EH (cell line): ENCODE measurements at regions not wholly inside any gene's neighbourhood (a gene's known extent, or its start where the extent isn't known, plus 50 kb on each side); places are given as distances from the start of the nearest gene placed in this dataset.

ENCODE experiments used
- DNase-seq: peaks from one replicate; pipeline ENCODE4 v3.0.0-alpha.2; 2015; ENCODE audit warnings: low read depth

DNA sequence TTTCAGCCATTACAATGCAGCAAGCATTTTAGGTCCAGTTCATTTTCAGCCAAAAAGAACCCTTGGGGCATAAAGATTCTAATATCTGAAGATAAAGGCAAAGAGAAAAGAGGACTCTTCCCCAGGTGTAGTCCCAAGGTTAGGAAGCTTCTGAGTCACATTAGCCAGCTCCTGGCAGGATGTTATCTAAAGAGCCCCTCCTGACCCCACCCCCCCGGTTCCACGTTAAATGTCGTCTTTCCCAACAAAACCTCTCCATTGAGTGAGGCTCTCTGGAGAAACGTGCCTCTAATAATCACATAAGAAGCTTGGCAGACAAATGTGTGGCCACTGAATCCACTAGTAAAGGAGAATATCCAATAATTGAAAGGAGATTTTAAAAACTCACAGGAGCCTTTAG lies 267.7 kb downstream of the GALC start:
- DNase-seq = no peak

DNA sequence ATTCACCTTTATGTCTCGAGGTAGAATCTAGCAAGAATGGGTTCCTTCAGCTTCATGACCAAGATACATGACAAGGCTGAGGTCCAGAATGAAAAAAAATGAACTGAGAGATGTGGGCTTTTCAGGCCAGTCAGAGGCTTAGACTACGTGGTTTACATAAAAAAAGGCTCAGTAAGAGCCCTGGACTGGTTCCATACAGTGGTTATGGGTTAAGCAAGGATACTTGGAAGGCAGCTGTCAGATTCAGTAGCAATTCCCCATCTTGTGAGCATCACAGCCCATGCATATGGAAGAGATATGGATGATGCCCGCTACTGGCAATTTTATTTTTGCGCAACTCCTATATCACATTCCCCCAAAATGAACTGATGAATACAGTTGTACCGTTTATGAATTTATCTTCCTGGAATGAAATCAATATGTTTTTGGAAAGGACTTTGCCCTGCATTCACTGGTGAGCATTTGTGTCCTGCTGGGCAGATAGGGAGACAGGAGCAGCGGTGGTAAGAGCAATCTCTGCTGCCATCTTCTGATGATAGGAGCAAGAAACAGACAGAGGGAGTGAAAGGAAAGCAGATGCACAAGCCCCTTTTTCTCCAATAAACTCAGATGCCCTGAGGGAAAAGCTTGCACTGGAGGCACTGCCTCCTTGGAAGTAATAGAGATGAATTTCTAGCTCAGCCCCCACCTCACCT lies 280.4 kb downstream of the GALC start:
- no peak for DNase-seq

DNA sequence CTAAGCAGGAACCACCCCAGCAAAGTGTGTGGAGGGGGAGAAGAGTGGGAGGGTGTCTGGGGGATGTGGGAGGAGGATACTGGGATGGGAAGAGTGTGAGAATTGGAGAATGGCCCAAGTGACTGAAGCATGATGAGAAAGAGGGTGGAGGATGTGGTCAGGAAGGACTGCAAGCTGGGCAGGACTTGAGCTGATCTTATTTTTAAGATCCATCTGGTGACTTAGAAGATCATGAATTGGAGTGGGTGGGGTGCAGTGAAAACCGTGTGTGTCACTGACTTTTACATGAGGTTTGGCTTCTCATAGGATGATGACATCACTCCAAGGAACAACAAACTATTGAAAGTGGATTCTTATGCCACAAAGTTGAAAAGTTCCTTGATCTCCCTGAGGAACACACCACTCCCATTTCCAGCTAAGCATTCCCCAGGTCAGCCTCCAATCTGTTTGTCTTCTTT lies 287.5 kb downstream of the GALC start:
- no peak for DNase-seq

DNA sequence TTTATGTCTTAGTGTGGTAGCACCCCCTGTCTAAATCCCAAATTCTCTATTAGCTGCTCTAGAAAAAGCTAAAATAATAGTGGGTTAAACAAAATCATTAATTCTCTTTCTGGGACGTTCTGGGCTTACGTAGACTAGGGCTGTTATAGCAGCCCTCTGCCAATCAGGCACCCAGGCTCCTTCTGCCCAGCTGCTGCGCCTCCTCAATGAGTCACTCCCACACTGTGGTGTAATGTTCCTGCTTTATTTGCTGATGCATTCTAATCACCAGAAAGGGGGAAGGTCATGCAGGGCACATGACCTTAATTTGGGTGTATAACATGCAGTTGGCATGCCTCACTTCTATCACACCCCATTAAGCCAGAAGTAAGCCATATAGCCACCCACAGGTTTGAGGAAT lies 294.5 kb downstream of the GALC start:
- no peak for DNase-seq

DNA sequence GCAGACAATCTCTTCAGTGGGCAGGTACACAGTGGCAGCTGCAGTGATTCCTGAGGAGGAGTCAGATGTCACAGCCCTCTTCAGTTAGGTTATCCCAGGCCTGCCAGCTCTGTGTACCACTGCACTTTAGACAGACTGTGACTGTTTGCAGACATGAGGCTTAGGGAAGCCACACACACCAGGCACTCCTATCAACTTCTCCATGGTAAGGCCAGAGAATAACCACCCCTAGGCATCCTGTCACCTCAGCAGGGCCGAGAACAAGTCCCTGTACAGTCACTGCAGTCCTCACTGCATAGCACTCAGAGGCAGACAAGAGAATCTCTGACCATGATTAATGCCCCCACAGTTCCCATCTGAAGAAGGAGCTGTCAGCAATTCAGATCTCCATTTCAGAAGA lies 296.5 kb downstream of the GALC start:
- DNase-seq = no peak

DNA sequence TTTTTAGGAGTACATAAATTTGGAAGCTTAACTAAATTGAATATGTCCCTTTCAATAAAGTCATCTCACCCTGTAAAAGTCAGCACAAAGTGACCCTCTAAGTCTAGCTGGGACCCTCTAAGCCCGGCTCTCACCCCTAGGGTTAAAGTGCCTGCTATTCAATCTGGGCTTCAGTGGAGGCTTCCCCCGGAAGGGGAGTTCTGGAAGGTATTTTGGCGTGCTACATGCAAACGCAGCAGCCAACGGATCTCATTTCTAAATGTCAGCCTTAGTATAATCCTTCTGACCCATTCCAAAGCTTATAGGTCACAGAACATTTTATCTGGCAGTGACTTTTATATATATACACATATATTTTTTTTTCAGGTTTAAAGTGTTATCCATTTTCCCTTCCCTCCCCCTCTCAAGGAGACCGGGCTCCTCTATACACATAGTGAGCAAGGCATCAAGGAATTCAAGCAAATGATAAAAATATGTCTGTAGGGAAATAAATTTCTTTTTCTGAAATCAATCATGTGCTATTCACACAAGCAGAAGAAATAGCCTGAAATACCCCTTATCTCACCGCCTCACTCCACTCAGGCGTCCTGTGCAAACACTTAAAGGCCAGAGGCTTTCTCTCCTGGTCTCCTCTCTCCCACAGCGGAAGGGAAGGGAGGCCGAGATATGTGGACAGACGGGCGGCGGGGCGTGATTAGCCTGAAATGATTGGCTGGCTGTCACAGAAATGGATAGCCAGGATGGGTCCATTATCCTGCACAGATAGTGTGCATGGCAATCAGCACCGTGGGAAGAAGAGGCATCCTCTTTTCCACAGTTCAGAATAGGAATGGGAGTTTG lies 301.7 kb downstream of the GALC start:
- no peak for DNase-seq

DNA sequence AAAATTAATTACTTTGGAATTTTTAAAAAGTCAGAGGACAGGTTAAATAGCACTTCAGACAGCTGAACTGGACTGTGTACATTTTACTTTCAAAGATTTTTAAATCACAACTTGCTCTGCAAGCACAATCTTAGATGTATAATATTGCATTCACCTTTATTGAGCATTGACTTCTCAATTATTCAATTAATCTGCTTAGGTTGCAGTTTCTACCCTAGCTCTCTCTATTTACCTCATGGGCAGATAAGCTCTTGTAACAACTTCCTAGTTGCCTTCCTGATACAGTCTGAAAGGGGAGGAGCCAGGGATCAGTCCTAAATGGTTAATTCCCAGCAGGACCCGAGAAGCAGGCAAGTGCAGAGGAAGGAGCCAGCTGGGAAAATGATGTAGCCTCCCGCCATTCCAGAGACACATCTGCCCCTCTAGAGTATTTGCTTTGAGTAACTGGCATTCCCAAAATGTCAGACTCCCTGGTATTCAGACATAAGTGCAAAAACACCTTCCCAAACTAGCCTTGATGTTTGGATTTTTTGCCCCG lies 302.8 kb downstream of the GALC start:
- no peak for DNase-seq

DNA sequence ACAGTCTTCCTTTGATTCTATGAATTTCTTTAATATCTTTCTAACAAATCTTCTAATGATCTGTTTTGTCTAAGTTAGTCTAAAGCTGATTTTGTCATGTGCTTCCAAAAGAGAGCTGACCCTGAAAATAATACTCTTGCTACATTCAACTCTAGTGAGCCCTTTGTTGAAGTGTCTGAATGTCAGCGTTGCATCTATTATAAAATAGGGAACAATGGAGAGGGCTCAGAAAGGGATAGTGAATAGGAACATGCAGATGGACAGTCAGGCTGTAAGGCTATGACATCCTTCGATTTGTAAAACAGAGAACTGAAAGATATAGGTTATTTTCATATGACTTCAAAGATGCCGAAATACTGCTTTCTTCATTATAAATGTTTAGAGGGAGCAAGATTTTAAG lies 304.5 kb downstream of the GALC start:
- DNase-seq = no peak

DNA sequence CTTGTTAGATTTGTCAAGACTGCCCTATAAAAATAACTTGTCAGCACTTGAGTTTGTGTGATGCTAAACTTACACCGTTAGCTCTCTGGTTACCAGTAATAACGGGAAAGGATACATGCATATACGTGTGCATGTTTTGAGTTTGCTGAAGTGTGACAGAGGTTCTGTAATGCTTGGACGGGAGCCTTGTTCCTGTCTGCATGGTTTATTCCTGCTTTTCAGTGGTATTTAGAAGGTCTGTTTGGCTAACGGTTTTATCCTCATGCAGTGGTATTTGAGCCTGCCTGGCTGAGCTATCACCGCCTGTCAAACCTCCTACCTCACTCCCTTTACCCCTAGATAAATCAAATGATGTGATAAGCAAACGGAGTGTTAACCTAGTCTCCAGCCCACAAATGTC lies 305.6 kb downstream of the GALC start:
- no peak for DNase-seq

DNA sequence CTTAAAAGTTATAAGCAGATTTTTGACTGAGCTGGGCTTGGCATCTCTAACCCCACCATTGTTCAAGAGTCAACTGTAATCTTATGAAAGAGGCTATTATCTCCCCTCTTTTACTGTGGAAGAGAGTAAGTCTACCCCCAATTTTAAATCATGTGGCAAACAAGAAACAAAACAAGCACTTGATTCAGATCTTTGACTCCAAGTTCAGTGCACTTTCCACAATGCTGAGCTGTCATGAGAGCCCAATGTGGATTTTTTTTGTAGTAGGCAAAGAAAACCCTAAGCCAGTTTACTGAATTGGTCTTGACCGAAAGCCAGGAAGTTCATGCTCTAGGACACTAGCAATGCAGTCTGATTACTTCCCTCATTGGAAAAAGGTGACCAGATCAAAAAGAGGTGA lies 306.2 kb downstream of the GALC start:
- DNase-seq = no peak

DNA sequence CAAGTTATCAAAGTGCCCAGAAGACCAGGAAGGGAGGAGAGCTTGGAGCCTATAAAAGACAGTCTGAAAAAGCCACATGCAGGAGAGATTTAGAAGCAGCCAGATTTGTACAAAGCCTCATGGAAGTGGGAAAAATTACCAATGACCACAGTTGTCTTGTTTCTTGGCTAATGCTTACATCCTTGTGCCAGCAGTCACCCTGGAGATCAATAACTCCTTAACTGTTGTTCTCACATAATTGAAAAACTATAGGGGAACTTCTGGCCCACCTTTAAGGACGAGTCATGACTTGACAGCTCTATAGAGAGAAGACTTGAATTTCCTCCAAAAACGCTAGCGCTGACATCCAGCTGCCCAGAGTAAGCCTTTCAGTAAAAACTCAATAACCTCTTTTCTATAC lies 313.1 kb downstream of the GALC start:
- DNase-seq = no peak

DNA sequence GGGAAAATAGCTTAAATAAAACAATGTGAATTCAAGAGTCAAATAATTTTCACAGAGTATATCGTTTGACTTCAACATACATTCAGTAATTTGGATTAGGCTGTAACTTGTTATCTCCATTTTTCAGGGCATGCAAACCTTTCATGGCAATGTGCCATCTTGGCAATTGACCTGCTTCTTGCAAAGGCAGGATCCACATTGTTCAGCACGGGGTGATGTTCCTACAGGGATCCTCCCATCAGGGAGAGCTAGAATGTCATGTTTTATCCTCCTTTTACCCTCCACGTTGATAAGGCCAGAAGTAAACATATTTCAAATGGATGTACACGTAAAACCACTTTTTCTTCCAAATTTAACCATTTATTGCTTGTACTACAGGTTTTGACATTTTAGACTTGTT lies 314.4 kb downstream of the GALC start:
- DNase-seq = no peak

DNA sequence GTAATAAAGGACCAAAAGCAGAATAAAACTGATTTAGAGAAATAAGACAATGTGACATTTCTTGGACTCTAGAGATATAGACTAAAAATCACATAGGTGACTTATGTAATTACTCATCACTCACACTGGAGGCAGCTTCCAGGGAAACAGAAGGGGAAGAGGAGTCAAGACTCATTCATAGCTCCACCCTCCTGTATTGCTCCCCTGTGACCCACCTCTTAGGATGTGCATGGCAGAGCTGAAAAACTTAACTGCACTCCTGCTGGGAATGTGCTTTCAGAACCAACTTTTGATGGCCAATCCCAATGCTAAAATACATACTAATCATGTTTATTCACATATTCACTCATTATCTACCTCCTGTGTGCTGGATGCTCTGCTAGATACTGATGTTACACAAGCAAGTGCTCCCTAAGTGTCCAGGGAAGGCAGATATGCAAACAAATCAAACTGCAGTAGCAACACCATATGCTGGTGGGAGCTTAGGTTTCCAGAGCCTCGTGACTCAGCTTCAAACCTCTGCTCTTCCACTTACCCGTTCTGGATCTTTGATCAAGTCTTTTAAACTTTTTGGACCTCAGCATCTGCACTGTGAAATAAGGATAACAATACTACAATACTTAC lies 316.1 kb downstream of the GALC start:
- DNase-seq = no peak

DNA sequence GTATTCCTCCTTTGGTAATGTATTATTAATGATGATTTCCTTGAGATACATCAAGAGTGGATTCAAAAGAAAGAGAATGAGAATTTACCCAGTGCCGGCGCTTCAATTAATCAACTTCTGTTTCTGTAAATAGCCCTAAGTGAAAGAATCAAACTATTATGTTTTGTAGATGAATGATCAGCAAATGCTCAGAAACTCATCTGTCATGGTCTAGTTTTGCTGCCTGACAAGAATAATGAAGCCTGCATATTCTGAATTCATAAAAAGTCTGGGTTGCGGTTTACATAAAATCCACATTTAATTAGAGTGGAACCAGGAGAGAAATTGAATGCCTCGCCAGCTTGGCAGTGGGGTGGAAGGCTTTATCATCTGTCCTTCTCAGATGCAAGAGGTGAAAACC lies 325.3 kb downstream of the GALC start:
- no peak for DNase-seq

DNA sequence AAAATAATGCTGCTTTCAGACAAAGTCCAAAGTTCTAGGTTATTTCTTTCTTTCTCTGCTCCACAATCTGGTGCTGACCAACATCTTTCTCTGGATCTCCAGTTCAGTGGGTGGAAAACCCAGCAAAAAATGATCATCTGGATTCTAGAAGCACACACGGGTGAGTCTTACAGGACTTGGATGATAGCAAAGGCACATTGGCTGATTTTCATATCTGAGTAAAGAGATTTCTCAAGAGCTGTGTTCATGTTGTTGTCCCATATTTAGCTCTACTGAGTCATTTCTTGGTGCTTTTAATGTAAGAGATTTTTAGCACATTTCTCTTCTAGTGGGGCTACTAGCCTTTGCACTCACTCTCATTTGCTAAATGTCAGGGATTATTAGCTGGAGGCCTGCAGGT lies 336.7 kb downstream of the GALC start:
- no peak for DNase-seq

DNA sequence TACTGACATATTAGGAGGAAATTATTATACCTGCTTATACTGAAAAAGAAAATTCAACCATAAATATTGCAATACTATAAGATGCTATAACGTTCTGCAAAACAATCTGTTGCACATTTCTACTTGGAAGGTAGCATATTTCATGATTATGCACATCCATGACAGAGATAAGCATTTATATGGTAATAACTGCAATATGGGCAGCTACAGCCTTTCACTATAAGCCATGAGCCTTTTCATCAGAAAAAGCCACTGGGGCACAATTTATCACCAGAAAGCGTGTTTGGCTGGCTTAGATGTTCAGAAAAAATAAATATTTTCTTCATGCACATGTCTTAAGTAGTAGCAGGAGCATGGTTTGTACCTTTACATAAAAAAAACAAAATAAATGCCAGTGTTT lies 340.7 kb downstream of the GALC start:
- no peak for DNase-seq

DNA sequence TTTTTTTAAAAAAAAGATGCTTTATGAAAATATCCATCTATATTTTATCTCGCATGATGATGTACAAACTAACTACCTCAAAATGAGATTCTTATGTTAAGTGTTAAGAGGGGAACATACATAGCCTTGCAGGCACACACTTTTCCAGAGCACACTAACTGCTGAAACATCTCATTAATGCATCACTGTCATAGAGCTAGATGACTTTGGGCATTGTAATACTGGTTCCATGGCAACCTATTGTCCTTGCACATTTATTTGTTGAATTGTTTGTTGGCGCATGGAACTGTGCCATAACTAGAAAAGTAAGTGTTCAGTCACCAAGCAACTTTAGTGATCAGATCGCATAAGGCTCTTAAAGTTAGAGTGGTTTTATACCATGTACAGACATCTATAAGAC lies 348.3 kb downstream of the GALC start:
- no peak for DNase-seq

DNA sequence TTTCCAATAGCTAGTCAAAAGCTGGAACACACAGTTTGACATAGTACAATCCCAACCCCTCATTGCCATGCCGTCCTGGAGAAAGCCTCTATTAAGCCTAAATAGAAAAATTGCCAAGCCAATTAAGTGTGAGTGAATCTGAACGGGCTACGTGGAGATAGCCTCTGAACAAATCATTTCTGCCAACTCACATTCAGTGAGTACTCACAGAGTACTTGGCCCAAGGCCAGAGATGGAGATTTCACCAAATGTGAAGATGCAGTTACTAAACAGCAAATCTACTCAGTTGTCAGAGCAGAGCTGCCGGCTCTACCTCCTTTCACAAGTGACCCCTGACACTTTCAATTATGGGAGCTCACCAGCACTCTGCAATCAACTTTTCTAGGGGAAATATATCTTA lies 350.0 kb downstream of the GALC start:
- no peak for DNase-seq

DNA sequence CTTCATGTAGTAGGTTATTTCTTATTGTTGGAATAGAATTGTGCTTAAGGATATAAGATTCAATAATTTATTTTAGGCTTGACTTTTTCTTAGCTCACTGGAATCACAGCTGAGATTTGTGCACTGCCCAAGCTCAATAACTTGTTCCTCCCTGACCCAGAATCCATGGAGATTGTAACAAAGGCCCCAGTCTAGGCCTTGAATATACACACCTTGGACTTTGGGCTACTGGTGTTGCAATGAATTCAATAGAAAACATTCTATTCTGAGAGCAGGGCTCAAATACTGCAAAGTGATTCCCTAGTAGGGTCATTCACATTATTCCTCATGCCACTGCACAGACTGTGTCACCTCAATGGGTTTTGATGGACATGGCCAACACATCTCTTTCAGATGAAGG lies 352.4 kb downstream of the GALC start:
- DNase-seq = no peak

DNA sequence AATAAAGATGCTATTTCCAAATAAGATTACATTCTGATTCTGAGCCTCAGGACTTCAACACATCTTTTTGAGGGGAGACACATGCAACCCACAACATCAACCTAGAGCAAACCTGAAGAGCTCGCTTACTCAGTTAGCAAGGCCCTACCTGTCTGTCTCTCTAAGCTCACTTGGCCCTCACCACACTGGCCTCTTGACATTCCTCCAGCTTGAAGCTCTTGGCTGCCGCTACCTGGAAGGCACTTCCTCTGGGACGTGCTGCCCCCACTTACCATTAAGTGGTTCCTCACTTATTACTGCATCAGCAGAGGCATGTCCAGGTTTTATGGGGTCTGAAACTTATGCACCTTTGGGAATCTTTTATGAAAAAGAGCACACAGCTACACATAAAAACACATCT lies 354.8 kb downstream of the GALC start:
- DNase-seq = no peak

DNA sequence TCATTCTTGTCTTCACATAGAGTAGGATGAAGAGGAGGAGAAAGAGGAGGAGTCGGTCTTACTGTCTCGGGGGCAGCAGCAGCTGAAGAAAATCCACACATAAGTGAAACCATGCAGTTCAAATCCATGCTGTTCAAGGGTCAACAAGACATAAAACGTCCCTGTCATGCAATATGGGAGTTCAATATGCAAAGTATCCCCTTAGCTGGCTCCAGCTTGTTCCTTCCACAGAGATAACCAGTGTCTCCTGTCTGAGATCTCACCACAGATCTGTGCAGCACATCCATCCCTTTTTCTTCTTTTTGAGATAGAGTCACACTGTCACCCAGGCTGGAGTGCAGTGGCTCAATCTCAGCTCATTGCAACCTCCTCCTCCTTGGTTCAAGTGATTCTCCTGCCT lies 357.5 kb downstream of the GALC start:
- no peak for DNase-seq

DNA sequence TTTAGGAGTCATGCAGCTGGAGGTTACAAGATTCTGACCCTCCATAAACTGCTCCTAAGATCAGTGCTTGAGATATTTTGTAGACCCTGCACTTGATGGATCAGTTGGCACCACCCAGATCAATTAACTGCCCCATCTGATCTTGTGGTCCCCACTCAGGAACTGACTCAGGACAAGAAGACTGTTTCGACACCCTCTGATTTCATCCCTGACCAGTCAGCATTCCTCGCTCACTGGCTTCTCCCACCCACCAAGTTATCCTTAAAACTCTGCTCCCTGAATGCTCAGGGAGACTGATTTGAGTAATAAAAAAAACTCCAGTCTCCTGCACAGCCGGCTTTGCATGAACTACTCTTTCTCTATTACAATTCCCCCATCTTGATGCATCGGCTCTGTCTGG lies 360.2 kb downstream of the GALC start:
- no peak for DNase-seq

DNA sequence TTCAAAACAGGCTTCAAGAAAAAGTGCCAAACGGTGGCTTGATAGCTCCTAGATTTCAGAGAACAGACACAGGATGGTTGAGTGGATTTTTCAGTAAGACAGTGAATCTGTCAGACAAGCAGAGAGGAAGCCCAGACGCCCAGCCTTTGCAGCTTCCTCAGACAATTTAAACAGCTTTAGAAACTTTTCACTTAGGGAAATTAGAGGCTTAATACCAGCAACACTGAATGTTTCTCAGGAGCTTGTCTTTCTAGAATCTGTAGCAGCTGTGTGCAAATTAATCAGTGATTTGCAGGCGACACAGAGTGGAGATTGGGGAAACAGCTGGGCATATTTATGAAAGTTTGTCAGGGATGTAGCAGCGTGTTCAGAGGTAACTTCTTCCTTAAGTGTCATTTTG lies 362.1 kb downstream of the GALC start:
- no peak for DNase-seq
